Smooth muscle cell (in vitro differentiated cells): ENCODE measurements at regions not wholly inside any gene's neighbourhood (a gene's known extent, or its start where the extent isn't known, plus 50 kb on each side); places are given as distances from the start of the nearest gene placed in this dataset.
A peak's percentile ranks its signal among the peaks of the same experiment; 100 is the strongest.

ENCODE experiments used
- DNase-seq: peaks from one replicate; lab custom pipeline; 2025; ENCODE audit not compliant: unreplicated experiment; lab: John Stamatoyannopoulos, UW
- H2AFZ ChIP-seq: fragments of 200-600 bp; sonication (generic); 2 replicates; pipeline ENCODE4 v1.6.0; 2016; ENCODE audit warnings: antibody characterized with exemption, low read depth, mild to moderate bottlenecking
- H3F3A ChIP-seq: fragments of 200-600 bp; sonication (generic); 2 replicates; pipeline ENCODE4 v1.6.0; 2017; ENCODE audit warnings: antibody characterized with exemption, low read depth
- H3K27ac ChIP-seq: fragments of 200-600 bp; sonication (generic); 2 replicates; pipeline ENCODE4 v1.5.1; 2016; ENCODE audit warnings: low read depth, mild to moderate bottlenecking
- H3K27me3 ChIP-seq: fragments of 200-600 bp; sonication (generic); 2 replicates; pipeline ENCODE4 v1.6.1; 2016; ENCODE audit warnings: low read depth, mild to moderate bottlenecking
- H3K36me3 ChIP-seq: fragments of 200-600 bp; sonication (generic); 2 replicates; pipeline ENCODE4 v1.5.1; 2016; ENCODE audit warnings: low read depth
- H3K4me1 ChIP-seq: fragments of 200-600 bp; sonication (generic); 2 replicates; pipeline ENCODE4 v1.5.1; 2016; ENCODE audit warnings: low read depth
- H3K4me2 ChIP-seq: fragments of 200-600 bp; sonication (generic); 2 replicates; pipeline ENCODE4 v1.6.0; 2016; ENCODE audit warnings: mild to moderate bottlenecking
- H3K4me3 ChIP-seq: fragments of 200-600 bp; sonication (generic); 2 replicates; pipeline ENCODE4 v1.5.1; 2016; ENCODE audit warnings: mild to moderate bottlenecking
- H3K79me2 ChIP-seq: fragments of 200-600 bp; sonication (generic); 2 replicates; pipeline ENCODE4 v1.6.0; 2016; ENCODE audit warnings: low read depth, mild to moderate bottlenecking
- H3K9ac ChIP-seq: fragments of 200-600 bp; sonication (generic); 2 replicates; pipeline ENCODE4 v1.6.0; 2016; ENCODE audit warnings: low read depth
- H3K9me3 ChIP-seq: fragments of 200-600 bp; sonication (generic); replicated peaks from 2 replicates; pipeline ENCODE4 v1.5.1; 2016; ENCODE audit warnings: low read depth
- H4K20me1 ChIP-seq: fragments of 200-600 bp; sonication (generic); 2 replicates; pipeline ENCODE4 v1.6.0; 2016; ENCODE audit warnings: low read depth
- WGBS: methylation state at CpG from one replicate; pipeline ENCODE4 v1.1.7; 2016; ENCODE audit warnings: low lambda C conversion rate; 5-methylcytosine and 5-hydroxymethylcytosine counted together
- TF ChIP-seq, protein P1 (sequence below): fragments of 200-600 bp; sonication (generic); IDR thresholded peaks from 2 replicates; pipeline ENCODE4 v1.5.1; 2017; ENCODE audit warnings: borderline replicate concordance, mild to moderate bottlenecking, antibody characterized with exemption; ENCODE audit not compliant: insufficient read depth, poor library complexity, severe bottlenecking

DNA sequence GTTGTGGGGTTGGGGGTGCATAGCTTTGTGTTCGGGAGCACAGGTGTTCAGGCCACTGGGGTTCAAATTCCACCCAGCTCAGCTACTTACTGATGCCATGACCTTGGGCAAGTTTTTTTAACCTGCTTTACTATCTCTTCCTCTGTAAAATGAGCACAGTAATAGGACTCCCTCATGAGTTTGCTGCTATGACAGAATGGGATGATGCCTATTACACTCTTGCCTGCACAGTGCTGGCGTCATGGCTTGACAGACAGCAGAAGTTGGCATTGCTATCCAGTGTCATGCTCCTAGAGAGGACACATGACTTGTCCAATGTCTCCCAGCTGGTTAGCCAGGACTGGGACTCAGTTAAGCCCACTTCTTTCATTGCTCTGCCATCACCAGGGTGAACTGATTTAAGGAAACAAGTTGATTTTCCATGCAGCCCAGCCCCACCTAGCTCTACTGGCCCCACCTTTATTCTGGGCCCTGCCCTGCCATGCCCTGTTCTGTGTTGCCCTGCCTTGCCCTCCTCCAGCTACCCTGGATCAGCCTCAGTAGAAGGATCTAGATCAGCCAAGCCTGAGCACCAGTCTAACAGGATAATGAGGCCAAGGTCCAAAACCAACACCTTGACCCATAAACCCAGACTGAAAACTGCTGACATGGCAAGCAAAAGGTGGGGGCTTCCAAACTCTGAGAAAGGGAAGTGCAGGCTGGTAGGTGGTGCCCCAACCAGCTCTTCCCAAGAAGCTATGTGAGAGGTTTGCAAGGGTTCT is 155.8 kb upstream of the ATP11B start:
- H3F3A ChIP-seq: no peaks in the 10 kb centered on the region
- WGBS: 89% methylated on average over 2 of the region's 2 CpGs
- no peaks in the 10 kb centered on the region for H3K4me1 ChIP-seq
- TF ChIP-seq, protein P1, sequence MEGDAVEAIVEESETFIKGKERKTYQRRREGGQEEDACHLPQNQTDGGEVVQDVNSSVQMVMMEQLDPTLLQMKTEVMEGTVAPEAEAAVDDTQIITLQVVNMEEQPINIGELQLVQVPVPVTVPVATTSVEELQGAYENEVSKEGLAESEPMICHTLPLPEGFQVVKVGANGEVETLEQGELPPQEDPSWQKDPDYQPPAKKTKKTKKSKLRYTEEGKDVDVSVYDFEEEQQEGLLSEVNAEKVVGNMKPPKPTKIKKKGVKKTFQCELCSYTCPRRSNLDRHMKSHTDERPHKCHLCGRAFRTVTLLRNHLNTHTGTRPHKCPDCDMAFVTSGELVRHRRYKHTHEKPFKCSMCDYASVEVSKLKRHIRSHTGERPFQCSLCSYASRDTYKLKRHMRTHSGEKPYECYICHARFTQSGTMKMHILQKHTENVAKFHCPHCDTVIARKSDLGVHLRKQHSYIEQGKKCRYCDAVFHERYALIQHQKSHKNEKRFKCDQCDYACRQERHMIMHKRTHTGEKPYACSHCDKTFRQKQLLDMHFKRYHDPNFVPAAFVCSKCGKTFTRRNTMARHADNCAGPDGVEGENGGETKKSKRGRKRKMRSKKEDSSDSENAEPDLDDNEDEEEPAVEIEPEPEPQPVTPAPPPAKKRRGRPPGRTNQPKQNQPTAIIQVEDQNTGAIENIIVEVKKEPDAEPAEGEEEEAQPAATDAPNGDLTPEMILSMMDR: no peak
- no peak overlapping the region for H3K9ac ChIP-seq
- H3K27ac ChIP-seq: no peak overlapping the region
- H3K79me2 ChIP-seq: no peaks in the 10 kb centered on the region
- H3K4me3 ChIP-seq: no peak overlapping the region
- no peak overlapping the region for H3K4me2 ChIP-seq
- DNase-seq: no peak
- no peaks in the 10 kb centered on the region for H4K20me1 ChIP-seq
- H2AFZ ChIP-seq: no peak overlapping the region
- no peaks in the 10 kb centered on the region for H3K36me3 ChIP-seq
- no peaks in the 10 kb centered on the region for H3K9me3 ChIP-seq
- no peaks in the 10 kb centered on the region for H3K27me3 ChIP-seq

DNA sequence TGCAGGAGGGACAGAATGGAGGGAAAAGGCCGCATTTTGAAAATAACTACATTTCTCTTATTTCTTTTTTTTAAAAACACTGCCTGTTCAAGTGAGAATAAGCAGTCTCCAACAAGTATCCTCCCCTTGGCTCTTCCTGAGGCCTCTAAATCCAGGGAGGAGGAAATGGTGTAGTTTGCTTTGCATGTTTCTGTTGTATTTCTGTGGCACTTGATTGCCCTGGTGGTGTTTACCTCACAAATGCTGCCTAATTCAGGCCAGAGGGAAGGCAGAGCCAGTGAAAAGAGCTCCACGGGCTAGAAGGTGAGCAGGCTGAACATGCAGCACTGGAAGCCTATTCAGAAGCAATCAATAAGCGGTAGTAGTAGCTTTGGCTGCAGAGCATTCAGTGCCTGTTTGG is 149.3 kb upstream of the ATP11B start:
- H3K27me3 ChIP-seq: no peaks in the 10 kb centered on the region
- no peaks in the 10 kb centered on the region for H4K20me1 ChIP-seq
- DNase-seq: no peak
- TF ChIP-seq, protein P1: no peak
- no peaks in the 10 kb centered on the region for H3K9me3 ChIP-seq
- H3K27ac ChIP-seq: no peak overlapping the region
- no peak overlapping the region for H3K4me3 ChIP-seq
- no peak overlapping the region for H2AFZ ChIP-seq
- no peak overlapping the region for H3K4me2 ChIP-seq
- no peaks in the 10 kb centered on the region for H3F3A ChIP-seq
- H3K4me1 ChIP-seq: no peaks in the 10 kb centered on the region
- 82% methylated on average over 3 of the region's 3 CpGs for WGBS
- no peaks in the 10 kb centered on the region for H3K36me3 ChIP-seq
- no peaks in the 10 kb centered on the region for H3K79me2 ChIP-seq
- H3K9ac ChIP-seq: no peak overlapping the region

DNA sequence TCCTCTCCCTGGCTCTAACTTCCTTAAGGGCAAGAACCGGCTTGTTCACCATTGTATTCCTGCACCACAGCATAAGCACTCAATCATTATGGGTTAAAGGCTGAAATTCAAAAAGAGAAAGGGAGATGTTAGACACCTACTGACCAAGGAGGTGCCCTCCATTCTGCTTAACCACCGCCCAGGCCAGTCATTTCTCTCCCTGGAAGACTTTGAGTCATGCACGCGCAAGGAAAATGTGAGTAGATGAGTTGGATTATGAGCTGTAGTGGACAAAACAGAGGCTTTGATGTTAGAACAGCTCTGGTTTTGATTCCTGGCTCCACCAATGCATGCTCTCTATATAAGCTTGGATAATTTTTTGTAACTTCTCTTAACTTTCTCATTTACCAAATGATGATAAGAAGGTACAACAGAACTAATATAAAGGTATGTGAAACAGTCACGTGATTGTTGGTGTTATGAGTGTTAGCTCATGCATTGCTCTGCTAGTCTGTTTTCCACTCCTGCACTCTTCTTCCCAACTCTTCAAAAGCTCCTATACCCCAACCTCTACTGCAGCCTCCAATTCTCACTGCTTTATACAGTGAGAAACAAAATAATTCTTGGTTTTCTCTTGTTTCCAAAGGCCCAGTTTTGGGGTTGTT is 148.4 kb upstream of the ATP11B start:
- Histone ChIP-seq H3F3A (no peaks in the 10 kb centered on the region), H3K27ac (peak overlapping the region; percentile 32), H3K4me2 (no peak overlapping the region), H3K27me3 (no peaks in the 10 kb centered on the region), H3K9ac (no peak overlapping the region), H3K36me3 (no peaks in the 10 kb centered on the region), H4K20me1 (no peaks in the 10 kb centered on the region), H3K9me3 (no peaks in the 10 kb centered on the region), H3K4me1 (no peaks in the 10 kb centered on the region), H3K79me2 (no peaks in the 10 kb centered on the region), H2AFZ (no peak overlapping the region), H3K4me3 (no peak overlapping the region)
- 69% methylated on average over 5 of the region's 5 CpGs for WGBS
- TF ChIP-seq, protein P1: no peak
- DNase-seq: no peak
